K562 (cell line): ENCODE measurements at regions not wholly inside any gene's neighbourhood (a gene's known extent, or its start where the extent isn't known, plus 50 kb on each side); places are given as distances from the start of the nearest gene placed in this dataset.

ENCODE experiments used
- ATAC-seq: fragments of 200-7000 bp; cut with Tn5 transposase; 3 replicates; pipeline ENCODE4 v1.9.1; 2020; ENCODE audit warnings: moderate library complexity
- BruUV-seq: library from RNA; stranded (reverse); fragments of 400-500 nt; replicated peaks from 2 replicates; lab custom pipeline; 2021; lab: Mats Ljungman, UMichigan
- CTCF ChIA-PET: fragments of 300-600 bp; formaldehyde crosslinking; extraction: SDS; loops from one replicate; lab custom pipeline; 2021; ENCODE audit warnings: low intra/inter-chr PET ratio; lab: Yijun Ruan, JAX
- POLR2A ChIA-PET: fragments of 300-600, 350-650 bp; sonication (Branson Sonifier 250); formaldehyde crosslinking; extraction: SDS; loops from one replicate; lab custom pipeline; 2021; ENCODE audit warnings: antibody characterized with exemption, inconsistent platforms; lab: Yijun Ruan, JAX
- DNase-seq, 4 experiments: peaks; one replicate each; pipeline versions ENCODE4 v3.0.0 to v3.0.0-alpha.2; 2011 to 2018; ENCODE audit warnings: low spot score in 3 of 4, mixed read lengths in 3 of 4; ENCODE audit errors: extremely low read depth in 1 of 4
- FAIRE-seq: peaks from 2 replicates; lab custom pipeline; 2011; peaks lifted over from hg19 to GRCh38; lab: Jason Lieb, UNC
- H2AFZ ChIP-seq: 2 replicates; pipeline ENCODE4 v1.6.0; 2011; ENCODE audit warnings: low read depth, low read length, control low read depth, inconsistent platforms
- H3K27ac ChIP-seq: fragments of 200-600 bp; 3 replicates; pipeline ENCODE4 v1.8.0; 2011; ENCODE audit warnings: low read depth, mild to moderate bottlenecking, control low read depth, inconsistent platforms, low read length, moderate library complexity, mixed read lengths; ENCODE audit errors: extremely low read depth
- H3K27me3 ChIP-seq, 2 experiments: fragments of 300-600 bp in 1 of 2; 2 replicates in 1 of 2; 3 replicates in 1 of 2; pipeline versions ENCODE4 v1.6.0 to v1.8.0; 2011; ENCODE audit warnings: inconsistent platforms in 2 of 2, low read length in 2 of 2, mild to moderate bottlenecking in 1 of 2, mixed read lengths in 1 of 2, moderate library complexity in 1 of 2; ENCODE audit not compliant: control insufficient read depth in 2 of 2, insufficient read depth in 2 of 2
- H3K36me3 ChIP-seq: fragments of 300-600 bp; 3 replicates; pipeline ENCODE4 v1.8.0; 2011; ENCODE audit warnings: mild to moderate bottlenecking, low read length, inconsistent platforms; ENCODE audit not compliant: control insufficient read depth, insufficient read depth
- H3K4me1 ChIP-seq, 2 experiments: fragments of 200-600 bp in 1 of 2; replicated peaks in 1 of 2; 2 replicates in 1 of 2; 3 replicates in 1 of 2; pipeline versions ENCODE4 v1.5.1 to v1.8.0; 2011; ENCODE audit warnings: inconsistent platforms in 2 of 2, low read length in 2 of 2, mild to moderate bottlenecking in 1 of 2, mixed read lengths in 1 of 2, moderate library complexity in 1 of 2; ENCODE audit not compliant: control insufficient read depth in 2 of 2, insufficient read depth in 2 of 2
- H3K4me2 ChIP-seq: 2 replicates; pipeline ENCODE4 v1.6.1; 2011; ENCODE audit warnings: low read length, control low read depth, inconsistent platforms, mixed read lengths; ENCODE audit not compliant: insufficient read depth
- H3K4me3 ChIP-seq: fragments of 200-600 bp; sonication (generic), shearing (Covaris generic); 2 replicates; pipeline ENCODE4 v1.5.1; 2016; ENCODE audit warnings: control low read depth, inconsistent platforms
- H3K79me2 ChIP-seq: fragments of 200-600 bp; 3 replicates; pipeline ENCODE4 v1.8.0; 2011; ENCODE audit warnings: low read length, inconsistent platforms; ENCODE audit not compliant: control insufficient read depth, insufficient read depth
- H3K9ac ChIP-seq, 2 experiments: 2 replicates each; pipeline versions ENCODE4 v1.6.0 to v1.6.1; 2011; ENCODE audit warnings: low read depth in 2 of 2, low read length in 2 of 2, control low read depth in 1 of 2, inconsistent platforms in 1 of 2, mild to moderate bottlenecking in 1 of 2, mixed read lengths in 1 of 2; ENCODE audit not compliant: insufficient read depth in 1 of 2
- H3K9me1 ChIP-seq: one replicate; pipeline ENCODE4 v1.6.0; 2011; ENCODE audit warnings: inconsistent platforms, mild to moderate bottlenecking, low read length, moderate library complexity; ENCODE audit not compliant: control insufficient read depth, insufficient read depth
- H3K9me3 ChIP-seq: replicated peaks from 2 replicates; pipeline ENCODE4 v1.5.1; 2011; ENCODE audit warnings: low read depth, low read length, inconsistent platforms; ENCODE audit not compliant: control insufficient read depth, insufficient read depth
- H4K20me1 ChIP-seq: replicated peaks from 2 replicates; pipeline ENCODE4 v1.6.1; 2011; ENCODE audit warnings: low read length, inconsistent platforms, mixed read lengths; ENCODE audit not compliant: control insufficient read depth, insufficient read depth
- BMI1 ChIP-seq: fragments of 150-350 bp; IDR thresholded peaks from 2 replicates; pipeline ENCODE4 v1.6.1; 2014; ENCODE audit warnings: low read length
- CBFB ChIP-seq: sonication (generic); formaldehyde crosslinking; IDR thresholded peaks from 2 replicates; pipeline ENCODE4 v1.4.0; 2020; ENCODE audit warnings: mild to moderate bottlenecking, missing genetic modification reagents
- EHMT2 ChIP-seq: fragments of 450-650 bp; IDR thresholded peaks from 2 replicates; pipeline ENCODE4 v1.6.1; 2018; ENCODE audit warnings: antibody characterized with exemption
- HES1 ChIP-seq: fragments of 450-650 bp; IDR thresholded peaks from 2 replicates; pipeline ENCODE4 v1.6.1; 2016; ENCODE audit warnings: low read depth, mild to moderate bottlenecking, moderate library complexity
- HNRNPLL ChIP-seq: fragments of 200-400 bp; formaldehyde crosslinking; IDR thresholded peaks from 2 replicates; pipeline ENCODE4 v1.6.1; 2017; ENCODE audit warnings: low read length, low read depth, mild to moderate bottlenecking; ENCODE audit not compliant: poor library complexity, severe bottlenecking
- MXI1 ChIP-seq: IDR thresholded peaks from 2 replicates; pipeline ENCODE4 v1.6.1; 2011; ENCODE audit warnings: low read depth, mild to moderate bottlenecking, improper control_type of control experiment, low read length
- RBM17 ChIP-seq: fragments of 200-400 bp; formaldehyde crosslinking; IDR thresholded peaks from 2 replicates; pipeline ENCODE4 v1.6.1; 2017; ENCODE audit warnings: low read depth, mild to moderate bottlenecking, low read length, borderline replicate concordance
- ZNF431 ChIP-seq: sonication (generic); formaldehyde crosslinking; IDR thresholded peaks from 2 replicates; pipeline ENCODE4 v1.8.0; 2022; ENCODE audit warnings: mild to moderate bottlenecking, missing genetic modification reagents
- ZNF57 ChIP-seq: fragments of 450-650 bp; formaldehyde crosslinking; IDR thresholded peaks from 2 replicates; pipeline ENCODE4 v1.4.0; 2020; ENCODE audit warnings: mild to moderate bottlenecking, moderate library complexity
- ZNF589 ChIP-seq: fragments of 200-800 bp; sonication (Bioruptor generic); IDR thresholded peaks from 2 replicates; pipeline ENCODE4 v1.6.1; 2016; ENCODE audit warnings: low read depth, missing genetic modification characterization, missing compliant biosample characterization
- ZNF639 ChIP-seq, 2 experiments: fragments of 200-800 bp in 1 of 2; sonication (Bioruptor generic) in 1 of 2; sonication (generic) in 1 of 2; formaldehyde crosslinking in 1 of 2; IDR thresholded peaks in 1 of 2; conservative IDR thresholded peaks in 1 of 2; 2 replicates each; pipeline versions ENCODE4 v1.5.0 to v1.6.1; 2016 to 2020; ENCODE audit warnings: missing compliant biosample characterization in 1 of 2, missing genetic modification characterization in 1 of 2, missing genetic modification reagents in 1 of 2
- WGBS: fragments of 100-300 bp; shearing (Covaris generic); methylation state at CpG from one replicate; pipeline ENCODE4 v1.1.6; 2016; ENCODE audit warnings: low coverage, mixed read lengths; ENCODE audit not compliant: insufficient coverage; ENCODE audit errors: missing lambda C conversion rate; 5-methylcytosine and 5-hydroxymethylcytosine counted together
- in situ Hi-C: fragments of 300-500 bp; cut with MboI; formaldehyde crosslinking; loops from 4 replicates; pipeline ENCODE4 v1.15.0; 2018; ENCODE audit warnings: inconsistent platforms, mixed read lengths
- intact Hi-C: fragments of 100-400 bp; cut with micrococcal nuclease; formaldehyde crosslinking; loops from 2 replicates; pipeline ENCODE4 v1.14.2; 2022

DNA sequence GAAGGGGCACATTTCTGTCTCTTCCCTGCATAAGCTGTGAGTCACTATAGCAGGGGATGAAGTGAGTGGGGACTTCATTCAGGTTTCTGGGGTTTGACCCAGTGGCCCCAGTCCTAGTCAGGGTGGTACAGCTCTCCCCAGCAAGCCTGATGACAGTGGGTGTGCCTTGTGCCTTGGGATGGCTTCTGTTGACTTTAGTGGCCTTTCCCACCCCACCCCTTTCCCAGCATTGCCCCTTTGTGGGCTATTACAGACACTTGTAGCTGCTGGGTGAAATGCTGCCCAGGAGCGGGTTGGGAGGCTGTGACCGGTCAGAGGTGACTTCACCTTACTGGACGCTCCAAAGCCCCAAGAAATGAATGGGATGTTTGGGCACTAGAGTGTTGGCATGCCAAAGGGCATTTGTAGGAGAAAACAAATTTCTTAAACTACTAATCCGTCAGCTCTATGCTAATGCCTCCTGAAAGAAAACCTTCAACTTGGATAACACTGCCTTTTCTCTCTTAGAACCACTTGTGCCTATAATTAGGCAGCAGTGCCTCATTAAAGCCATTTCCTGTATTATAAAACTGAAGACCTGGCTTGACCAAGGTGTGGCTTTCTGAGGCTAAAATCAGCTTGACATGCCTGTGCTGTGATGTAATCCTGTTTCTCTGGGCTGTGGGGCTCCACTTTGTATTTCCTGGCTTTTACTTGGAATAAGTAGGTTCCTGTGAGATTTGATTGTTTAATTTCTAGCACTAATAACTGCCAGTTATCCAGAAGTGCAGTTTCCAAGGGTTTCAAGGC lies 119.0 kb upstream of the SLC25A48 start:
- in situ Hi-C loops (no loop called here), intact Hi-C loops (no loop called here)
- Histone ChIP-seq H3K36me3 (no peaks in the 10 kb centered on the region), H3K27me3 (peaks cover 6 to 44% of the 10 kb centered on the region in 2 experiments; a peak in 4 of 5 replicates), H3K9me1 (no peaks in the 10 kb centered on the region), H3K4me1 (no peaks in the 10 kb centered on the region), H3K9me3 (no peaks in the 10 kb centered on the region), H3K9ac (no peak overlapping the region), H3K4me3 (no peak overlapping the region), H3K79me2 (no peaks in the 10 kb centered on the region), H3K27ac (no peak overlapping the region), H3K4me2 (no peak overlapping the region), H2AFZ (no peak overlapping the region), H4K20me1 (no peaks in the 10 kb centered on the region)
- TF ChIP-seq BMI1: no peak
- TF ChIP-seq ZNF57 (CRISPR knock-in tag): no peak
- TF ChIP-seq ZNF431 (CRISPR knock-in tag): no peak
- no peak for TF ChIP-seq RBM17
- TF ChIP-seq ZNF589 (CRISPR knock-in tag): no peak
- TF ChIP-seq ZNF639 (CRISPR knock-in tag; conservative IDR thresholded peaks at IDR 0.05 in 1 of 2, IDR thresholded peaks at IDR 0.05 in 1 of 2): no peak
- TF ChIP-seq CBFB (CRISPR knock-in tag): no peak
- TF ChIP-seq HNRNPLL: no peak
- no peak for TF ChIP-seq MXI1
- TF ChIP-seq EHMT2: no peak
- no peak for TF ChIP-seq HES1
- POLR2A ChIA-PET: no interaction called here
- FAIRE-seq: no peak
- no peak for DNase-seq
- no TSS peak for BruUV-seq
- no peak for ATAC-seq
- WGBS: 0% methylated on average over 4 of the region's 4 CpGs
- CTCF ChIA-PET: no interaction called here
